A549 (cell line): ENCODE measurements at regions not wholly inside any gene's neighbourhood (a gene's known extent, or its start where the extent isn't known, plus 50 kb on each side); places are given as distances from the start of the nearest gene placed in this dataset.

Experiments used
- ATAC-seq, 2 experiments: fragments of 200-7000 bp in 1 of 2; fragments of >200 bp in 1 of 2; cut with Nextera tagmentation in 1 of 2; cut with Tn5 transposase in 1 of 2; 3 replicates each; pipeline versions ENCODE4 v1.8.0 to v1.9.1; 2018 to 2020; ENCODE audit warnings: mild to moderate bottlenecking in 1 of 2, moderate library complexity in 1 of 2
- CTCF ChIA-PET: fragments of 300-600 bp; sonication (Branson Sonifier 250); formaldehyde crosslinking; extraction: SDS; loops from one replicate; lab custom pipeline; 2021; ENCODE audit warnings: antibody characterized with exemption, inconsistent platforms; lab: Yijun Ruan, JAX
- POLR2A ChIA-PET: fragments of 350-600 bp; formaldehyde crosslinking; extraction: SDS; loops from one replicate; lab custom pipeline; 2021; ENCODE audit warnings: antibody characterized with exemption, inconsistent platforms; lab: Yijun Ruan, JAX
- DNase-seq, 2 experiments: peaks; one replicate each; pipeline versions ENCODE4 v3.0.0 to v3.0.0-alpha.2; 2011 to 2016; ENCODE audit warnings: low read depth in 1 of 2, low spot score in 1 of 2
- FAIRE-seq: peaks from 2 replicates; lab custom pipeline; 2011; peaks lifted over from hg19 to GRCh38; lab: Jason Lieb, UNC
- H3K27ac ChIP-seq, 2 experiments: fragments of >200 bp; sonication (Bioruptor Twin); formaldehyde crosslinking; 3 replicates each; pipeline ENCODE4 v1.5.1; 2016 to 2017
- H3K4me1 ChIP-seq: fragments of >200 bp; sonication (Bioruptor Twin); formaldehyde crosslinking; 3 replicates; pipeline ENCODE4 v1.6.1; 2016
- H3K4me2 ChIP-seq: fragments of >200 bp; sonication (Bioruptor Twin); formaldehyde crosslinking; 3 replicates; pipeline ENCODE4 v1.6.1; 2016
- H3K4me3 ChIP-seq: fragments of >200 bp; sonication (Bioruptor Twin); formaldehyde crosslinking; 3 replicates; pipeline ENCODE4 v1.5.1; 2016
- H3K9me3 ChIP-seq: fragments of >200 bp; sonication (Bioruptor Twin); formaldehyde crosslinking; 3 replicates; pipeline ENCODE4 v1.6.1; 2016
- BHLHE40 ChIP-seq: IDR thresholded peaks from 2 replicates; pipeline ENCODE4 v1.6.1; 2012; ENCODE audit warnings: low read depth, low read length, inconsistent platforms
- CBX8 ChIP-seq: fragments of 200-600 bp; sonication (generic); IDR thresholded peaks from 2 replicates; pipeline ENCODE4 v1.6.1; 2016
- CEBPB ChIP-seq, 2 experiments: fragments of >200 bp in 1 of 2; sonication (Bioruptor Twin) in 1 of 2; formaldehyde crosslinking in 1 of 2; IDR thresholded peaks; 2 replicates each; pipeline ENCODE4 v1.6.1; 2012 to 2016
- CHD2 ChIP-seq: fragments of 150-350 bp; IDR thresholded peaks from 2 replicates; pipeline ENCODE4 v1.6.1; 2014; ENCODE audit warnings: low read length; ENCODE audit not compliant: partially characterized antibody
- EHF ChIP-seq: fragments of 250-450 bp; sonication (Bioruptor Pico); IDR thresholded peaks from 2 replicates; pipeline ENCODE4 v1.5.0; 2020; ENCODE audit warnings: mild to moderate bottlenecking
- EHMT2 ChIP-seq: fragments of 200-600 bp; sonication (generic); IDR thresholded peaks from 2 replicates; pipeline ENCODE4 v1.6.1; 2016; ENCODE audit warnings: antibody characterized with exemption, low read depth, mild to moderate bottlenecking, moderate library complexity
- ESRRA ChIP-seq: fragments of 150-350 bp; IDR thresholded peaks from 2 replicates; pipeline ENCODE4 v1.6.1; 2014; ENCODE audit warnings: mild to moderate bottlenecking, low read length, borderline replicate concordance
- HDAC2 ChIP-seq: fragments of 200-600 bp; sonication (generic); IDR thresholded peaks from 2 replicates; pipeline ENCODE4 v1.6.1; 2016
- HOXB13 ChIP-seq: fragments of 250-450 bp; sonication (Bioruptor Pico); IDR thresholded peaks from 2 replicates; pipeline ENCODE4 v1.5.0; 2020; ENCODE audit warnings: low read depth, mild to moderate bottlenecking, moderate library complexity
- HOXB5 ChIP-seq: fragments of 250-450 bp; sonication (Bioruptor Pico); IDR thresholded peaks from 2 replicates; pipeline ENCODE4 v1.5.0; 2020; ENCODE audit warnings: mild to moderate bottlenecking, moderate library complexity
- JUN ChIP-seq, 2 experiments: fragments of >200 bp; sonication (Bioruptor Twin); formaldehyde crosslinking; IDR thresholded peaks; 2 replicates in 1 of 2; 3 replicates in 1 of 2; pipeline ENCODE4 v1.6.1; 2016 to 2017
- JUNB ChIP-seq: fragments of >200 bp; sonication (Bioruptor Twin); formaldehyde crosslinking; IDR thresholded peaks from 2 replicates; pipeline ENCODE4 v1.6.1; 2016
- KDM1A ChIP-seq: fragments of 200-600 bp; sonication (generic); IDR thresholded peaks from 2 replicates; pipeline ENCODE4 v1.6.1; 2016; ENCODE audit warnings: low read depth, mild to moderate bottlenecking
- NFE2L2 ChIP-seq: fragments of 150-350 bp; conservative IDR thresholded peaks from 2 replicates; pipeline ENCODE4 v1.6.1; 2014; ENCODE audit warnings: low read length
- PHF8 ChIP-seq: fragments of 200-600 bp; sonication (generic); IDR thresholded peaks from 2 replicates; pipeline ENCODE4 v1.6.1; 2016; ENCODE audit warnings: low read depth, mild to moderate bottlenecking, antibody characterized with exemption, moderate library complexity, borderline replicate concordance
- RAD21 ChIP-seq, 2 experiments: fragments of >200 bp in 1 of 2; sonication (Bioruptor Twin) in 1 of 2; formaldehyde crosslinking in 1 of 2; IDR thresholded peaks in 1 of 2; conservative IDR thresholded peaks in 1 of 2; 2 replicates in 1 of 2; 3 replicates in 1 of 2; pipeline ENCODE4 v1.6.1; 2012 to 2018; ENCODE audit warnings: inconsistent platforms in 1 of 2
- RCOR1 ChIP-seq: fragments of 150-350 bp; IDR thresholded peaks from 2 replicates; pipeline ENCODE4 v1.6.1; 2014; ENCODE audit warnings: antibody characterized with exemption, low read length, low read depth
- RNF2 ChIP-seq: fragments of 200-600 bp; sonication (generic); IDR thresholded peaks from 2 replicates; pipeline ENCODE4 v1.6.1; 2016; ENCODE audit warnings: low read depth, mild to moderate bottlenecking, antibody characterized with exemption, moderate library complexity, borderline replicate concordance
- SMC3 ChIP-seq: fragments of >200 bp; sonication (Bioruptor Twin); formaldehyde crosslinking; IDR thresholded peaks from 3 replicates; pipeline ENCODE4 v1.6.1; 2018; ENCODE audit warnings: inconsistent platforms
- TFCP2L1 ChIP-seq: fragments of 250-450 bp; sonication (Bioruptor Pico); IDR thresholded peaks from 2 replicates; pipeline ENCODE4 v1.5.0; 2021; ENCODE audit warnings: mild to moderate bottlenecking
- TP53 ChIP-seq: fragments of 250-450 bp; sonication (Bioruptor Pico); IDR thresholded peaks from 2 replicates; pipeline ENCODE4 v1.5.0; 2021; ENCODE audit warnings: mild to moderate bottlenecking, moderate library complexity
- ZC3H11A ChIP-seq: fragments of 450-650 bp; IDR thresholded peaks from 2 replicates; pipeline ENCODE4 v1.6.1; 2014; ENCODE audit warnings: antibody characterized with exemption, mild to moderate bottlenecking
- WGBS: methylation state at CpG from one replicate; pipeline ENCODE4 v1.1.6; 2017; ENCODE audit errors: missing lambda C conversion rate; 5-methylcytosine and 5-hydroxymethylcytosine counted together
- TF ChIP-seq, protein P1 (sequence below): IDR thresholded peaks from 2 replicates; pipeline ENCODE4 v1.6.1; 2012
- TF ChIP-seq, protein P2 (sequence below): fragments of 200-600 bp; sonication (generic); IDR thresholded peaks from 2 replicates; pipeline ENCODE4 v1.6.1; 2016; ENCODE audit warnings: antibody characterized with exemption, mild to moderate bottlenecking, moderate library complexity
- TF ChIP-seq, protein P3 (sequence below): fragments of 250-450 bp; sonication (Bioruptor Pico); IDR thresholded peaks from 2 replicates; pipeline ENCODE4 v1.5.0; 2021; ENCODE audit warnings: mild to moderate bottlenecking, moderate library complexity, borderline replicate concordance
- TF ChIP-seq, protein P4 (sequence below): fragments of 150-350 bp; IDR thresholded peaks from 2 replicates; pipeline ENCODE4 v1.6.1; 2014; ENCODE audit warnings: low read depth, mild to moderate bottlenecking, low read length
- TF ChIP-seq, protein P5 (sequence below): IDR thresholded peaks from 2 replicates; pipeline ENCODE4 v1.6.1; 2012
- TF ChIP-seq, protein P6 (sequence below): fragments of >200 bp; sonication (Bioruptor Twin); formaldehyde crosslinking; IDR thresholded peaks from 3 replicates; pipeline ENCODE4 v1.6.1; 2016

DNA sequence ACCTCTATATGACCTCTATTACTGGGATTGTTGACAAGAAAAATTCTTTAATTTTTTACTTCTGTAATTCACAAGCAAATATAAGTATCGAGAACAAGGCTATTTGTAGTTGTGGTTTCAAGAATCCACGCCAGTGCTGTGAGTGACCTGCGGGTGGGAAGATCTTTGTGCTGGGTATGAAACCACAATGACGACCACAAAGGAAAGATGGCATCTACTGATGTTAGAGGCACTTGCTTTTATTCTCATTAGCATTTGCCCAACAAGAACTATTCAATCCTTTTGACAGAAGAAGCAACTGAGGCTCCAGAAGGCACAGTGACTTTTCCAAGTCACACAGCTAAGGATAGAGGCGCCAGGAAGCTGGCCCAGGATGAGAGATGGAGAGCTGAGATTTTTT lies 1054.9 kb downstream of the TBC1D22A start:
- no peak for TF ChIP-seq JUN (IDR thresholded peaks at IDR 0.05)
- TF ChIP-seq, protein P1, sequence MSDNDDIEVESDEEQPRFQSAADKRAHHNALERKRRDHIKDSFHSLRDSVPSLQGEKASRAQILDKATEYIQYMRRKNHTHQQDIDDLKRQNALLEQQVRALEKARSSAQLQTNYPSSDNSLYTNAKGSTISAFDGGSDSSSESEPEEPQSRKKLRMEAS: no peak
- TF ChIP-seq HOXB13 (CRISPR knock-in tag): no peak
- no peak for TF ChIP-seq ESRRA
- TF ChIP-seq RCOR1: no peak
- TF ChIP-seq, protein P2, sequence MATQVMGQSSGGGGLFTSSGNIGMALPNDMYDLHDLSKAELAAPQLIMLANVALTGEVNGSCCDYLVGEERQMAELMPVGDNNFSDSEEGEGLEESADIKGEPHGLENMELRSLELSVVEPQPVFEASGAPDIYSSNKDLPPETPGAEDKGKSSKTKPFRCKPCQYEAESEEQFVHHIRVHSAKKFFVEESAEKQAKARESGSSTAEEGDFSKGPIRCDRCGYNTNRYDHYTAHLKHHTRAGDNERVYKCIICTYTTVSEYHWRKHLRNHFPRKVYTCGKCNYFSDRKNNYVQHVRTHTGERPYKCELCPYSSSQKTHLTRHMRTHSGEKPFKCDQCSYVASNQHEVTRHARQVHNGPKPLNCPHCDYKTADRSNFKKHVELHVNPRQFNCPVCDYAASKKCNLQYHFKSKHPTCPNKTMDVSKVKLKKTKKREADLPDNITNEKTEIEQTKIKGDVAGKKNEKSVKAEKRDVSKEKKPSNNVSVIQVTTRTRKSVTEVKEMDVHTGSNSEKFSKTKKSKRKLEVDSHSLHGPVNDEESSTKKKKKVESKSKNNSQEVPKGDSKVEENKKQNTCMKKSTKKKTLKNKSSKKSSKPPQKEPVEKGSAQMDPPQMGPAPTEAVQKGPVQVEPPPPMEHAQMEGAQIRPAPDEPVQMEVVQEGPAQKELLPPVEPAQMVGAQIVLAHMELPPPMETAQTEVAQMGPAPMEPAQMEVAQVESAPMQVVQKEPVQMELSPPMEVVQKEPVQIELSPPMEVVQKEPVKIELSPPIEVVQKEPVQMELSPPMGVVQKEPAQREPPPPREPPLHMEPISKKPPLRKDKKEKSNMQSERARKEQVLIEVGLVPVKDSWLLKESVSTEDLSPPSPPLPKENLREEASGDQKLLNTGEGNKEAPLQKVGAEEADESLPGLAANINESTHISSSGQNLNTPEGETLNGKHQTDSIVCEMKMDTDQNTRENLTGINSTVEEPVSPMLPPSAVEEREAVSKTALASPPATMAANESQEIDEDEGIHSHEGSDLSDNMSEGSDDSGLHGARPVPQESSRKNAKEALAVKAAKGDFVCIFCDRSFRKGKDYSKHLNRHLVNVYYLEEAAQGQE: no peak
- TF ChIP-seq RAD21 (conservative IDR thresholded peaks at IDR 0.05 in 1 of 2, IDR thresholded peaks at IDR 0.05 in 1 of 2): no peak
- TF ChIP-seq HOXB5 (CRISPR knock-in tag): no peak
- no peak for TF ChIP-seq SMC3
- TF ChIP-seq PHF8: no peak
- TF ChIP-seq RNF2: no peak
- TF ChIP-seq CEBPB (IDR thresholded peaks at IDR 0.05): no peak
- TF ChIP-seq ZC3H11A: no peak
- TF ChIP-seq EHF (CRISPR knock-in tag): no peak
- no peak for TF ChIP-seq KDM1A
- TF ChIP-seq, protein P3, sequence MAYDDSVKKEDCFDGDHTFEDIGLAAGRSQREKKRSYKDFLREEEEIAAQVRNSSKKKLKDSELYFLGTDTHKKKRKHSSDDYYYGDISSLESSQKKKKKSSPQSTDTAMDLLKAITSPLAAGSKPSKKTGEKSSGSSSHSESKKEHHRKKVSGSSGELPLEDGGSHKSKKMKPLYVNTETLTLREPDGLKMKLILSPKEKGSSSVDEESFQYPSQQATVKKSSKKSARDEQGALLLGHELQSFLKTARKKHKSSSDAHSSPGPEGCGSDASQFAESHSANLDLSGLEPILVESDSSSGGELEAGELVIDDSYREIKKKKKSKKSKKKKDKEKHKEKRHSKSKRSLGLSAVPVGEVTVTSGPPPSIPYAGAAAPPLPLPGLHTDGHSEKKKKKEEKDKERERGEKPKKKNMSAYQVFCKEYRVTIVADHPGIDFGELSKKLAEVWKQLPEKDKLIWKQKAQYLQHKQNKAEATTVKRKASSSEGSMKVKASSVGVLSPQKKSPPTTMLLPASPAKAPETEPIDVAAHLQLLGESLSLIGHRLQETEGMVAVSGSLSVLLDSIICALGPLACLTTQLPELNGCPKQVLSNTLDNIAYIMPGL: no peak
- TF ChIP-seq EHMT2: no peak
- TF ChIP-seq CHD2: no peak
- whole genome bisulfite sequencing: 47% methylated on average over 5 of the region's 5 CpGs
- CTCF ChIA-PET: no interaction called here
- Histone ChIP-seq H3K4me1 (no peaks in the 10 kb centered on the region), H3K27ac (no peak overlapping the region), H3K9me3 (no peaks in the 10 kb centered on the region; the same call in 2 of the 3 replicates), H3K4me3 (no peak overlapping the region), H3K4me2 (no peak overlapping the region)
- DNase-seq: no peak
- POLR2A ChIA-PET: no interaction called here
- FAIRE-seq: no peak
- ATAC-seq: no peak

DNA sequence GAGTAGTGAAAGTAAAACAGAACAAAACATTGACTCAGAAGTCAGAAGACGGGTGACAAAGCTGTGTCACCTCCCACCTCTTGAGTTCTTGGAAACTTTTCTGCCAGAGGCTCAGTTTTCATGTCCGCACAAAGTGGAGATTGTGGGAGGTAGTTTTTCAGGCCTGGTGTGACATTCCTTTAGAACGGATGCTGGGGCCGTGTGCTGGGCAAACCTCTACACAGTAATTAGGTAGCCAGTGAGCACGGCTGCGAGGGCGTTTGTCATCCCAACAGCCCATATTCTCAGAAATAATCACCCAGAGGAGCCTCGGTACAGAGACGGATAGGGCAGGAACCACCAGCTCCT lies 1054.4 kb downstream of the TBC1D22A start:
- DNase-seq (no peak), FAIRE-seq (no peak), ATAC-seq (no peak)
- POLR2A ChIA-PET: no interaction called here
- CTCF ChIA-PET: no interaction called here
- no peaks in the 10 kb centered on the region; the same call in 2 of the 3 replicates for H3K9me3 ChIP-seq
- 51% methylated on average over 9 of the region's 9 CpGs for WGBS
- no peak overlapping the region for H3K27ac ChIP-seq
- H3K4me2 ChIP-seq: no peak overlapping the region
- H3K4me1 ChIP-seq: no peaks in the 10 kb centered on the region
- no peak overlapping the region for H3K4me3 ChIP-seq
- no peak for TF ChIP-seq RNF2
- TF ChIP-seq, protein P4, sequence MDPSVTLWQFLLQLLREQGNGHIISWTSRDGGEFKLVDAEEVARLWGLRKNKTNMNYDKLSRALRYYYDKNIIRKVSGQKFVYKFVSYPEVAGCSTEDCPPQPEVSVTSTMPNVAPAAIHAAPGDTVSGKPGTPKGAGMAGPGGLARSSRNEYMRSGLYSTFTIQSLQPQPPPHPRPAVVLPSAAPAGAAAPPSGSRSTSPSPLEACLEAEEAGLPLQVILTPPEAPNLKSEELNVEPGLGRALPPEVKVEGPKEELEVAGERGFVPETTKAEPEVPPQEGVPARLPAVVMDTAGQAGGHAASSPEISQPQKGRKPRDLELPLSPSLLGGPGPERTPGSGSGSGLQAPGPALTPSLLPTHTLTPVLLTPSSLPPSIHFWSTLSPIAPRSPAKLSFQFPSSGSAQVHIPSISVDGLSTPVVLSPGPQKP: no peak
- TF ChIP-seq TP53 (CRISPR knock-in tag): no peak
- TF ChIP-seq, protein P5, sequence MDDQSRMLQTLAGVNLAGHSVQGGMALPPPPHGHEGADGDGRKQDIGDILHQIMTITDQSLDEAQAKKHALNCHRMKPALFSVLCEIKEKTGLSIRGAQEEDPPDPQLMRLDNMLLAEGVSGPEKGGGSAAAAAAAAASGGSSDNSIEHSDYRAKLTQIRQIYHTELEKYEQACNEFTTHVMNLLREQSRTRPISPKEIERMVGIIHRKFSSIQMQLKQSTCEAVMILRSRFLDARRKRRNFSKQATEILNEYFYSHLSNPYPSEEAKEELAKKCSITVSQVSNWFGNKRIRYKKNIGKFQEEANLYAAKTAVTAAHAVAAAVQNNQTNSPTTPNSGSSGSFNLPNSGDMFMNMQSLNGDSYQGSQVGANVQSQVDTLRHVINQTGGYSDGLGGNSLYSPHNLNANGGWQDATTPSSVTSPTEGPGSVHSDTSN: no peak
- TF ChIP-seq TFCP2L1 (CRISPR knock-in tag): no peak
- TF ChIP-seq NFE2L2: no peak
- TF ChIP-seq ZC3H11A: no peak
- TF ChIP-seq BHLHE40: no peak
- TF ChIP-seq CBX8: no peak
- TF ChIP-seq HDAC2: no peak
- TF ChIP-seq, protein P6, sequence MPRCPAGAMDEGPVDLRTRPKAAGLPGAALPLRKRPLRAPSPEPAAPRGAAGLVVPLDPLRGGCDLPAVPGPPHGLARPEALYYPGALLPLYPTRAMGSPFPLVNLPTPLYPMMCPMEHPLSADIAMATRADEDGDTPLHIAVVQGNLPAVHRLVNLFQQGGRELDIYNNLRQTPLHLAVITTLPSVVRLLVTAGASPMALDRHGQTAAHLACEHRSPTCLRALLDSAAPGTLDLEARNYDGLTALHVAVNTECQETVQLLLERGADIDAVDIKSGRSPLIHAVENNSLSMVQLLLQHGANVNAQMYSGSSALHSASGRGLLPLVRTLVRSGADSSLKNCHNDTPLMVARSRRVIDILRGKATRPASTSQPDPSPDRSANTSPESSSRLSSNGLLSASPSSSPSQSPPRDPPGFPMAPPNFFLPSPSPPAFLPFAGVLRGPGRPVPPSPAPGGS: no peak
- TF ChIP-seq, protein P3: no peak
- TF ChIP-seq, protein P1: no peak
- no peak for TF ChIP-seq JUNB
